SKM-1 (cell line): ENCODE measurements at regions not wholly inside any gene's neighbourhood (a gene's known extent, or its start where the extent isn't known, plus 50 kb on each side); places are given as distances from the start of the nearest gene placed in this dataset.
"Not testable (repeated sequence)": the region's sequence is repeated elsewhere in the genome, so short reads cannot be mapped to it uniquely, and the experiment has no call there.

Experiments used
- DNase-seq: peaks from one replicate; lab custom pipeline; 2025; ENCODE audit not compliant: unreplicated experiment; lab: John Stamatoyannopoulos, UW

GRCh38 chr4:189228726-189229125 lies 711.9 kb upstream of the FRG1 start:
- DNase-seq, result no peak

- no peak for DNase-seq
Observed at GRCh38 chr4:189232274-189232673, 708.4 kb upstream of the FRG1 start.

- DNase-seq, result not testable (repeated sequence)
Observed at GRCh38 chr4:189233754-189234153, 706.9 kb upstream of the FRG1 start.

GRCh38 chr4:189234948-189235347 lies 705.7 kb upstream of the FRG1 start:
- not testable (repeated sequence) for DNase-seq

- DNase-seq, result no peak
Observed at GRCh38 chr4:189235599-189235998, 705.1 kb upstream of the FRG1 start.

GRCh38 chr4:189236321-189236720 lies 704.4 kb upstream of the FRG1 start:
- DNase-seq, result not testable (repeated sequence)

GRCh38 chr4:189237340-189237739 lies 703.3 kb upstream of the FRG1 start:
- no peak for DNase-seq

GRCh38 chr4:189255636-189256035 lies 685.0 kb upstream of the FRG1 start:
- DNase-seq, result no peak

GRCh38 chr4:189261475-189261874 lies 679.2 kb upstream of the FRG1 start:
- DNase-seq, result no peak

GRCh38 chr4:189265515-189265914 lies 675.2 kb upstream of the FRG1 start:
- no peak for DNase-seq

- no peak for DNase-seq
Observed at GRCh38 chr4:189267312-189267965, 673.2 kb upstream of the FRG1 start.

GRCh38 chr4:189278597-189279165 lies 662.0 kb upstream of the FRG1 start:
- DNase-seq, result no peak

GRCh38 chr4:189279188-189279587 lies 661.5 kb upstream of the FRG1 start:
- no peak for DNase-seq

- DNase-seq, result no peak
Observed at GRCh38 chr4:189285377-189285776, 655.3 kb upstream of the FRG1 start.

- DNase-seq, result no peak
Observed at GRCh38 chr4:189291939-189292338, 648.7 kb upstream of the FRG1 start.

GRCh38 chr4:189293459-189293858 lies 647.2 kb upstream of the FRG1 start:
- DNase-seq, result no peak

- DNase-seq, result no peak
Observed at GRCh38 chr4:189294574-189294973, 646.1 kb upstream of the FRG1 start.

- no peak for DNase-seq
Observed at GRCh38 chr4:189299706-189300105, 641.0 kb upstream of the FRG1 start.

- no peak for DNase-seq
Observed at GRCh38 chr4:189301692-189302091, 639.0 kb upstream of the FRG1 start.

GRCh38 chr4:189302719-189303118 lies 638.0 kb upstream of the FRG1 start:
- no peak for DNase-seq

GRCh38 chr4:189304167-189304566 lies 636.5 kb upstream of the FRG1 start:
- DNase-seq, result no peak

- DNase-seq, result no peak
Observed at GRCh38 chr4:189304809-189305208, 635.9 kb upstream of the FRG1 start.

- no peak for DNase-seq
Observed at GRCh38 chr4:189305500-189305899, 635.2 kb upstream of the FRG1 start.
